Transverse colon (tissue), 4 donors: ENCODE measurements at regions not wholly inside any gene's neighbourhood (a gene's known extent, or its start where the extent isn't known, plus 50 kb on each side); places are given as distances from the start of the nearest gene placed in this dataset.

Experiments used
- DNase-seq: peaks from one replicate; pipeline ENCODE4 v3.0.0-alpha.2; 2019
- H3K27ac ChIP-seq, 4 donors: fragments of 200-600 bp; sonication (generic); 2 replicates each; pipeline ENCODE4 v1.5.1; 2016 to 2018; ENCODE audit warnings: inconsistent platforms in 4 of 4
- H3K27me3 ChIP-seq: fragments of 200-600 bp; sonication (generic); 2 replicates; pipeline ENCODE4 v1.5.1; 2017; ENCODE audit warnings: inconsistent platforms
- H3K36me3 ChIP-seq, 4 donors: fragments of 200-600 bp; sonication (generic); 2 replicates each; pipeline ENCODE4 v1.5.1; 2017 to 2019; ENCODE audit warnings: inconsistent platforms in 4 of 4
- H3K4me1 ChIP-seq, 4 donors: fragments of 200-600 bp; sonication (generic); 2 replicates each; pipeline ENCODE4 v1.5.1; 2017 to 2020; ENCODE audit warnings: inconsistent platforms in 4 of 4
- H3K4me3 ChIP-seq, 4 donors: fragments of 200-600 bp; sonication (generic); 1 replicate in 1 of 4; 2 replicates in 3 of 4; pipeline versions ENCODE4 v1.5.1 to v1.6.1; 2017 to 2019; ENCODE audit warnings: inconsistent platforms in 4 of 4
- H3K9me3 ChIP-seq, 2 donors: fragments of 200-600 bp; sonication (generic); 2 replicates each; pipeline ENCODE4 v1.5.1; 2017 to 2019; ENCODE audit warnings: inconsistent platforms in 2 of 2
- CTCF ChIP-seq, 5 experiments: fragments of 200-600 bp in 3 of 5; fragments of 450-650 bp in 2 of 5; sonication (generic) in 3 of 5; IDR thresholded peaks; 1 replicate in 2 of 5; 2 replicates in 3 of 5; pipeline ENCODE4 v1.5.1; 2016 to 2017; ENCODE audit warnings: antibody characterized with exemption in 5 of 5, inconsistent platforms in 3 of 5, mild to moderate bottlenecking in 2 of 5, moderate library complexity in 1 of 5
- EP300 ChIP-seq: sonication (generic); formaldehyde crosslinking; IDR thresholded peaks from one replicate; pipeline ENCODE4 v1.6.1; 2017; ENCODE audit warnings: antibody characterized with exemption, low read depth
- POLR2A ChIP-seq: fragments of 450-650 bp; IDR thresholded peaks from one replicate; pipeline ENCODE4 v1.6.1; 2016; ENCODE audit warnings: antibody characterized with exemption, mild to moderate bottlenecking, moderate library complexity
- POLR2AphosphoS5 ChIP-seq, 3 donors: sonication (generic); formaldehyde crosslinking; IDR thresholded peaks; one replicate each; pipeline ENCODE4 v1.6.1; 2016; ENCODE audit warnings: antibody characterized with exemption in 3 of 3
- WGBS, 2 donors: methylation state at CpG; one replicate each; pipeline ENCODE4 v1.1.5; 2018; ENCODE audit warnings: low coverage in 1 of 2; 5-methylcytosine and 5-hydroxymethylcytosine counted together
- in situ Hi-C, 4 donors: fragments of 200-750 bp; cut with MboI; loops; one replicate each; pipeline versions ENCODE4 v1.15.0 to v1.15.1; 2017; ENCODE audit warnings: low sequenced_read_pairs in 3 of 4, low pct_ligation_motif_present in 1 of 4, low pct_unique_long_range_greater_than_20kb in 1 of 4
- intact Hi-C: fragments of 100-400 bp; cut with DNase I; formaldehyde crosslinking; loops from one replicate; pipeline ENCODE4 v1.15.1; 2023; ENCODE audit warnings: low total_unique reads

- TF ChIP-seq EP300 (no peak), POLR2A (no peak), CTCF (IDR thresholded peaks at IDR 0.05) (no peak), POLR2AphosphoS5 (IDR thresholded peaks at IDR 0.05) (no peak)
- 81 to 86% methylated on average over 1 to 5 of the region's 5 CpGs for WGBS, 2 donors
- no peaks in the 10 kb centered on the region for H3K4me1 ChIP-seq
- no peak overlapping the region for H3K27ac ChIP-seq
- intact Hi-C loops = loop anchor here (10.0 kb wide), 1 partner anchor 1437 kb away; no protein-coding TSS in a partner anchor
- no peaks in the 10 kb centered on the region for H3K27me3 ChIP-seq
- in situ Hi-C loops = loop anchor here in 2 of 4 donors (25.0 kb wide), 1 partner anchor 574 kb away; no protein-coding TSS in a partner anchor
- H3K4me3 ChIP-seq = no peak overlapping the region
- DNase-seq = no peak
- no peaks in the 10 kb centered on the region for H3K36me3 ChIP-seq
- H3K9me3 ChIP-seq = no peaks in the 10 kb centered on the region
Observed at GRCh38 chr19:30788105-30788765, 416.1 kb downstream of the ZNF536 start.

- H3K27ac ChIP-seq = no peak overlapping the region
- no peak overlapping the region for H3K4me3 ChIP-seq
- H3K9me3 ChIP-seq = no peaks in the 10 kb centered on the region
- no peak for DNase-seq
- WGBS, 2 donors = 73 to 83% methylated on average over 1 to 5 of the region's 5 CpGs
- H3K4me1 ChIP-seq = no peaks in the 10 kb centered on the region
- in situ Hi-C loops = loop anchor here in 2 of 4 donors (25.0 kb wide), 1 partner anchor 577 kb away; no protein-coding TSS in a partner anchor
- TF ChIP-seq CTCF (IDR thresholded peaks at IDR 0.05) (no peak), POLR2A (no peak), EP300 (no peak), POLR2AphosphoS5 (IDR thresholded peaks at IDR 0.05) (no peak)
- H3K27me3 ChIP-seq = no peaks in the 10 kb centered on the region
- H3K36me3 ChIP-seq = no peaks in the 10 kb centered on the region
- intact Hi-C loops = loop anchor here (10.0 kb wide), 1 partner anchor 1439 kb away; no protein-coding TSS in a partner anchor
Observed at GRCh38 chr19:30785458-30786137, 413.4 kb downstream of the ZNF536 start.

- Histone ChIP-seq H3K36me3 (no peaks in the 10 kb centered on the region), H3K27me3 (no peaks in the 10 kb centered on the region), H3K27ac (no peak overlapping the region), H3K4me1 (no peaks in the 10 kb centered on the region), H3K9me3 (no peaks in the 10 kb centered on the region), H3K4me3 (no peak overlapping the region)
- 64 to 94% methylated on average over 5 to 12 of the region's 12 CpGs for WGBS, 2 donors
- DNase-seq = peak; percentile 65
- TF ChIP-seq POLR2AphosphoS5 (IDR thresholded peaks at IDR 0.05) = no peak
- TF ChIP-seq CTCF (IDR thresholded peaks at IDR 0.05) = peak; percentile 57 to 77 (median 70)
- intact Hi-C loops (loop anchor here (10.0 kb wide), 1 partner anchor 1440 kb away; no protein-coding TSS in a partner anchor), in situ Hi-C loops (loop anchor here in 2 of 4 donors (25.0 kb wide), 1 partner anchor 577 kb away; no protein-coding TSS in a partner anchor)
Observed at GRCh38 chr19:30784850-30785457, 412.8 kb downstream of the ZNF536 start.

GRCh38 chr19:30783936-30784335 is 411.8 kb downstream of the ZNF536 start:
- H3K9me3 ChIP-seq = no peaks in the 10 kb centered on the region
- no peak for TF ChIP-seq EP300
- no peak for TF ChIP-seq CTCF (IDR thresholded peaks at IDR 0.05)
- TF ChIP-seq POLR2A = no peak
- TF ChIP-seq POLR2AphosphoS5 (IDR thresholded peaks at IDR 0.05) = no peak
- no peak overlapping the region for H3K27ac ChIP-seq
- no peaks in the 10 kb centered on the region for H3K27me3 ChIP-seq
- intact Hi-C loops (loop anchor here (10.0 kb wide), 1 partner anchor 1441 kb away; no protein-coding TSS in a partner anchor), in situ Hi-C loops (loop anchor here in 2 of 4 donors (25.0 kb wide), 1 partner anchor 578 kb away; no protein-coding TSS in a partner anchor)
- H3K4me1 ChIP-seq = no peaks in the 10 kb centered on the region
- WGBS, 2 donors = 85% methylated on average over 9 of the region's 9 CpGs; no CpG with 5 or more reads in 1 of the 2 donors
- no peaks in the 10 kb centered on the region for H3K36me3 ChIP-seq
- no peak for DNase-seq
- H3K4me3 ChIP-seq = no peak overlapping the region
